HG03342 (cell line): ENCODE measurements at regions not wholly inside any gene's neighbourhood (a gene's known extent, or its start where the extent isn't known, plus 50 kb on each side); places are given as distances from the start of the nearest gene placed in this dataset.

ENCODE experiments used
- ATAC-seq: cut with Tn5 transposase; IDR thresholded peaks from one replicate; pipeline ENCODE4 v1.9.1; 2021; ENCODE audit warnings: mild to moderate bottlenecking, moderate library complexity; ENCODE audit not compliant: unreplicated experiment

DNA sequence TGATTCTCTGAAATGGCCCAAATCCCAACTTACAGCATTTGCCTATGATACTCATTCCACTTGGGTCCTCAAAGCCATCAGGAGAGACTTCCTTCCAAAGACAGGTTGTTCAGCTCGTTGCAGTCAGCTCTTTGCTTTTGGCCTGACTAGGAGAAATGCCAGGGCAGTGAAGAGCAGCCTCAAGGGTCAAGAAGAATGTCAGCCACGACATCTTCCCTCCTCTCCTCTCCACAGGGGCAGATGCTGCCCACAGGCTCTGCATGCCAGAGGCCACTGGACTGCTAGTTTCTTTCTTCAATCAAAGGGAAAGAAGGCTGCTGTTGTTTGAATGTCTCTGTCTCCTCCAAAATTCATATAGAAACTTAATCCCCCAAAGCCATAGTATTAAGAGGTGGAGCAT lies 201.7 kb upstream of the PFN2 start:
- ATAC-seq = no peak

DNA sequence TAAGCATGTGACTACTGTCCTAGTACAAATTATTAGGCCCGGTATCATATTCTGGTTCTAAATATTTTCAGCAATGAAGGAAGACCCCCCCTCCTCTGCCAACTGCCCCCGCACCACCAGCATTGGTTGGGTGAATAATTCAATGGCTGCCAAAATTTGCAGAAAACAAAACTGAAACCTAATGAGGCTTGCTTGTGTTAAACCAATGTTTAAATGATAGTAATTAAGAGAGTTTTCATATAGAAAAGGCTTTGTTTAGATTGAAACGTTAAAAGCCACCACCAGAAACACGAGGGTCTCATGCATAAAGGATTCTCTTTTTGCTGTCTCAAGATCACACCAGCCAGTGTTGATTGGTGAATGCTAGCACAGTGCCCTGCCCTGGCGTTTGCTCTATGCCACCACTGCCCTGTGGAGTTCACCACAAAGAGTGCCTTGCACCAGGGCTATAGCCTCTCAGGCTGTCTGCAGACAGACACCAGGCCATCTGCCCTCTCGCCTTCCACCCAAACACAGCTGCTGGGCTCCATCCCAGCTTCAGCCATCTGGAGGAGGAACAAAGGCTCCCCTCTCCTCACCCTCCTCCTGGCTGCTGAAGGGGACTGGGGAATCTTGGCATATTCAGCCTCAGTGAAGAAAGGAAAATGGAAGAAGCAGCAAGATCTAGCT lies 200.3 kb upstream of the PFN2 start:
- ATAC-seq = no peak

DNA sequence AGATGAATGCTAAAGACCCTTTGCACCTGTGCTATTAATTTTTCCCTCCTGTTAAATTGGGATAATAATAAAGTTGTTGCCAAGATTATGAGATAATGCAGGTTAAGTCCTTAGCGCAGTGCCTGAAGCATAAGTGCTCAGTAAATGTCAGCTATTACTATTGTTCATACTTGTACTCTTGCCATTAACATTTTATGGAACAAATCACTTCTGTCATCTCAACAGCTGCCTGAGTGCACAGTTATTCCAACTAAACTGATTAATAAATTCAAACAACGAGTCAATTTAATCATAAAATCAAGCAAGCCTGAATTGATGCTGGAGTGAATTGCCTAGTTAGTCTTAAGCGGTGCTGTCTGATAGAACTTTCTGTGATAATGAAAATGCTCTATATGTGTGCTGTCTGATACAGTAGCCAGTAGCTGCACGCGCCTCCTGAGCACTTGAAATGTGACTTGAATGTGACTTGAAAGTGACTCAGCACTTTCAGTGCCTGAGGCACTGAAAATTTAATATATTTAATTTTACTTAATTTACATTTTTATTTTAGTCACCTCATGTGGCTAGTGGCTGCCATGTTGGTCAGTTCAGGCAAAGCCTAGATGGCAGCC lies 198.7 kb upstream of the PFN2 start:
- no peak for ATAC-seq

DNA sequence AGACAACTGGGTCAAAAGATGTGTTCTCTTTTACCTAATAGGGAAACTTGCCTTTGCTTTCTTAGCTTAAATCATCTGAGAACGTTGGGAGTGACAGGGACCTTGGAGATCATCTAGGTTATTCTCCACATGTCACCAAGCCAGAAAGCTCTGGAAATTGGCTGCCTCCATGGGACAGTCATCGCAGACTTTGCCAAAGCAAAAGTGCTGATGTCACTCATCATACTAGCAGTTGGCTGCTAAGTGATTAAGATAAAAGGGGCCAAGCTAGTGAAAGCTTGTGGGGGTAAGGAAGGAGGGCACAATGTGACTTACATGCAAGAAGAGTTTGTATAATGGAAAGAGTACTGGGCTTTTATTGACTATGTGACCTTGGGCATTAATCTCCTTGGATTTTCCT lies 198.0 kb upstream of the PFN2 start:
- no peak for ATAC-seq

DNA sequence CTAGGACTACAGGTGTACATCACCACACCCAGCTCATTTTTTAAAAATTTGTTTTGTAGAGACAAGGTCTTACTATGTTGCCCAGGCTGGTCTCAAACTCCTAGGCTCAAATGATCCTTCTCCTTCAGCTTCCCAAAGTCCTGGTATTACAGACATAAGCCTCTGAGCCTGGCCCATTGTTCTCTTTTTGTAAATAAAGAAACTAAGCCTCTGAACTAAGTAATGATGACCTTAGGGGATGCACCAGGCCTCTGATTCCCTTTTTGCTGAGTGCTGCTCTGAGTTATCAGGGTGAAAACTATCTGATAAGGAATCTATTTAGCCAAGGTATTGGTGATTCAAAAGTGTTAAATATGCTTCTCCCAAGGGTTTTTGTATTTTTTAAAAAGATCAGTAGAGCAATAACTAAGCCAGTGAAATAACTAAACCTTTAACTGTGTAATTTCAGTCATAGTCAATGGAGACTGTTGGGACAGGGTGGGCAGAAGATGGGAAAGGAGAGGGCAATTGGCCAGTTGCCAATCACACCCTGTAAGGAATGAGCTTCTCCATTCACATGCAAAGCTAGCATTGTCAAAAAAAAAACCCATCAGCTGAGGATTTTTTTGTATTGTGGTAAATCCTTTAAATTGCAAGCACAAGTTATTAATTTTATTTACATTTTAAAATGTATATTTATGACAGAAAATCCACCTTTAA lies 194.8 kb upstream of the PFN2 start:
- ATAC-seq = no peak

DNA sequence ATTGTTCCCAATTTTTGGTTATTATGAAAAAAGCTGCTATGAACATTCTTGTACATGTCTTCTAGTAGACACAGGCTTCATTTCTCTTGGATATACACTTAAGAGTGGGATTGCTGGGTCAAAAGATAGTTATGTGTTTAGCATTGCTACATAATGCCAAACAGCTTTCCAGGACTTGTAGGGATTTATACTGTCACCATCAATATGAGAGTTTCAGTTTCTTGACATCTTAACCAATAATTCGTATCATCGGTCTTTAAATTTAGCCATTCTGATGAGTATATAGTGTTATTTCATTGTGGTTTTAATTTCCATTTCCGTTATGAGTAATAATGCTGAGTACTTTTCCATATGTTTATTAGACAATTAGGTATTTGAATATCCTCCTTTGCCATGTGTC lies 190.3 kb upstream of the PFN2 start:
- no peak for ATAC-seq

DNA sequence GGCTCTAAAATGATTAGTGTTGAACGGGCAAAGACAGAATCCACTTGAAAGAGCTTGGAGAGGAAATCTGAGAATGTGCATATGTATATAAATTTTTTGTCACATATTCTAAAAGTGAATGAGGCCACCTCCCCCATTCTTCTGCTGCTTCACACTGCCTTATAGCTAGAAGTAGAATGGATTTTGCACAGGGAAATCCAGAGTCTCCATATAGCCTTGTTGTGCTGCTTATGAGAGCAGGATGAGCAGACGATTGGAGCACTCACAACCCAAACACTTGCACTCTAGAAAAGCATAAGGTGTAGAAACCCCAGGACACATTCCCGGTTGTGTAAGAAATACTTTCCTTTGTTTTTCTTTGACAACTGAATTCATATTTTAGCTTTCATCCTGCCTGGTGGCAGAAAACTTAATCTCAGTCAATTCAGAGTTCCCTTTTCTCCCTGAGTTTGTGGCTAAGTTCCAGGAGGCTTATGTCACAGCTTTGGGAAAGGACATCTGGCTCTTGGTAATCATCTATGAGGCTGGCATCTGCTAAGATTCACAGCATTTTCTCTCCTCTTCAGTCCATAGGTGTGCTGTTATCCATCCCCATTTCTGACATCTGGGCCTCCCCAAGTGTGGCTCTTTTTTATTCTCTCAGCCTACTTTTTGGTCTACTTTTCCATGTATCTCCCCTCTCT lies 188.4 kb upstream of the PFN2 start:
- ATAC-seq = no peak

DNA sequence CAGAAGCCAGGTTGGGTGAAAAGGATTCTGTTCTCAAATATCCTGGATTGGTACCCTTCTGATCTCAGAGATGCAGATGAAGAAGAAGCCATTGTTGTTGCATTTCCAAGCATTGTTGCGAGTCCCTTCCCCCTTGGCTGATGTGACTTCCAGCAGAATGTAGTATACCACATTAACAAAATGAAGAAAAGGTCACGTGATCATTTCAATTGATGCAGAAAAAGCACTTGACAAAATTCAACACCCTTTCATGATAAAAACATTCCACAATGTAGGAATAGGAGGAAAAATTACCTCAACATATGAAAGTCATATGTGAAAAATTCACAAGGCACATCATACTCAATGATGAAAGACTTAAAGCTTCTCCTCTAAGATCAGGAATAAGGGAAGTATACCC lies 181.9 kb upstream of the PFN2 start:
- no peak for ATAC-seq

DNA sequence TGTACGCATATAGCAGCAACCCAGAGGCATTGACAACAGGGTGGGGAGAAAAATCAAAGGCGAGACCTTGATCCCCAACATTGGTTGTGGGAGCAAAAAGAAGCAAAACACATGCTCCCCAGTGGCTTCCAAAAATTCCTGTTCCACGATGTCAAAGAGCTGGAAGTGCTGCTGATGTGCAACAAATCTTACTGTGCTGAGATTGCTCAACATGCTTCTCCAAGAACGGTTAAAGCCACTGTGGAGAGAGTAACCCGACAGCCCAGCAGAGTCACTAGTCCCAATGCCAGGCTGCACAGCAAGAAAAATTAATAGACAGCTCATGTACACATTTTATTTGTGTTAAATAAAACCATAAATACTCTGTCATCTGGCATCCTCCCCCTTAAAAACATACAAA lies 179.9 kb upstream of the PFN2 start:
- ATAC-seq = no peak

DNA sequence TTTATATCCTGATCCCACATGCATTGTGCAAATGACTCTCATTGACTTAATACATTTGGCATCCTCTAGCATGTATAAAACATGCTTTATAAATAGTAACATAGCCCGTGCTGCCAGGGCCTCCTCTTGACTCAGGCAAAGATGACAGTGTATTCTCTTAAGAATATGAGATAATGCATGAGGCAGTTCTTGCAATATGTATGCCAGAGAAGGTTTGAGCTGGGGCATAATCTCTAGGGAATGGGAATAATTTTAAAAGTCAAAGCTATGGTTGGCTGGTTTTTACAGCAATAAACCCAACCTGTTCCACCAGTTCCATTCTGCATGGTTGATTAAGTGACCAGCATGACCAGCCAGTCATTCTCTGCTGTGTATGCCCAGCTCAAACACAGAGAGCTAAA lies 179.0 kb upstream of the PFN2 start:
- ATAC-seq = no peak

DNA sequence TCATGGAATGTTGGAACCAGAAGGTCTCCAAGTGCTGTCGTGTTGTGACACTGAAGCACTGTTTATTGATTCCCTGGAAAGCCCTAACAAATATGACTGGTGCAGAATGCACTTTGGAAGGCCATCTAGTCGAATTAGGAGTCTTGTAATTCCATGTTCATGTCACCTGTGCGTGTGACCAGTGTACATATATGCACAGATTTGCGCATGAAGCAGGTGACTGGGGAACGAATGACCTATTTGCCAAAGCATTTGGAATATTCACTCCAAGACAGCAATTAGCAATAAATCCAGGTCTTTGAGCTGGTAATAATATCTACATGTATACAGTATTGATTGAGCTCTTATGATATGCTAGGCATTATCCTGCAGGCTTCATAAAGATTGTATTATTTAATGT lies 177.5 kb upstream of the PFN2 start:
- ATAC-seq = no peak

DNA sequence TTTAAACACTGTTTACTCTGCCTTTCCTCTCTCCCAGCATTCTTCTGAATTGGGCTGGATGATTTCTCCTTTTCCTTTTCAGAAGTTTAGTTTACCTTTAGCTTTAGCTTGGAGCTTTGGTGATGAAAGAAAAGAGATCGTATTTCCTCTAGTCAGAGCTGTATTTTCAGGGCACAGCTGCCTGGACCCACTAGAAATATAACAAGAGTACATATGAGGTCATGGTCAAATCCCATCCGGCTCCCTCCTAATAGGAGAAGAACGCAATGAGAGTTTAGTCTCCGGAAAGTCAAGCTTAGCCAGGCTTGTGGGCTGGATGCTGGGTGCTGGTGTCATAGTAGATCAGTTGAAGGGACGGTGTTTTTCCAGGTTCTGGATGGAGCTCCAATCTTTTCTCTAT lies 177.1 kb upstream of the PFN2 start:
- ATAC-seq = no peak

DNA sequence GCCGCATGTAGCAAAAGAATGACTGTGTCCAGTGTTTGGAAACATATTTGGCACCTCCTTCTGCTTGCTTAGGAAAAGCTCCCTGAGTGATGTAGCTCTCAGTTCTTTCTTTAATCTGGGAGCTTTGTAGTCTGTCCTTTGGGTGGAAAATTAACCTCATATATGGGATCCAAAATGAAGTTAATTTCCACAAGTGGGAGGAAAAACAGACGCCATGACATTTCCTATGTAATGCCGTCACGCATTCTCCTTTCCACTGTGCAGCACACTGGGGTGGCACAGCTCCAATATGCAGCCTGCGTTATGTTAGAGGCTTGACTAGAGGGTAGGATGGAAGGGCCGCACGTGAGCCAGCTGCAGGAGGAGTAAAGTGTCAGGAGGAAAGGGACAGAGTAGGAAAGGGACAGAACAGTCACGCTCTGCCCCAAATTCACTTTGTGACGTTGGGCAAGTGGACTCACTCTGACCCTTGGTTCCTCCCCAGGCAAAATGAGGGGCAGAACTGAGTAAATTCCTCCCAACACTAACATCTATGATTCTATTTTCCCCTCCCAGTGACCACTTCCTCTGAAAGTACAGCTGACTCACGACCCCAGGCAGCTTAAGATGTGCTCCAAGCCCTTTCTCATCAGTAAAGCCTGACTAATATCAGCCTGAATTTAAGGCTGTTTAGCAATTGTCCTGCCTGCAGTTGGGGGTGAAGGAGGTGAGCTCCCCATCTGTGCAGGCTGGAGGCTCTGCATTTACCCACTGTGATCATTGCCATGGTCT lies 176.5 kb upstream of the PFN2 start:
- ATAC-seq = peak; percentile 75

DNA sequence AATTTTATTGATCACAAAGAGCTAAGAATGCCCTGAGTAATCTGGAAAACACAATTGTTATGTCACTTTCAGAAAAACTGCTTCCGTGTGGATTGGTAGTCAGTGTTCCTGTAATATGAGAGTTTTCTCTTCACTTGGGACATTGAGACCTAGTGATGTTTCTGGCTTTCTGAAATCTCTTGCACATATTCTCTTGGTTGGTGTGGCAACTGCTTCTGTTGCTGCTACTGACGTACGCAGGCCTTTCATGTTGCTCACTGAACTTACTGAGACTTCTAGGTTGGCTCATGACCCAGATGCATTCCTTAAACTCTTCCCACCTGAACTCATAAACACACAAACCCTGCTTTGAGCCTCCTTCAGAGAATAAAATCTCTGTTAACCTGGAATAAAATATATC lies 175.0 kb upstream of the PFN2 start:
- no peak for ATAC-seq

DNA sequence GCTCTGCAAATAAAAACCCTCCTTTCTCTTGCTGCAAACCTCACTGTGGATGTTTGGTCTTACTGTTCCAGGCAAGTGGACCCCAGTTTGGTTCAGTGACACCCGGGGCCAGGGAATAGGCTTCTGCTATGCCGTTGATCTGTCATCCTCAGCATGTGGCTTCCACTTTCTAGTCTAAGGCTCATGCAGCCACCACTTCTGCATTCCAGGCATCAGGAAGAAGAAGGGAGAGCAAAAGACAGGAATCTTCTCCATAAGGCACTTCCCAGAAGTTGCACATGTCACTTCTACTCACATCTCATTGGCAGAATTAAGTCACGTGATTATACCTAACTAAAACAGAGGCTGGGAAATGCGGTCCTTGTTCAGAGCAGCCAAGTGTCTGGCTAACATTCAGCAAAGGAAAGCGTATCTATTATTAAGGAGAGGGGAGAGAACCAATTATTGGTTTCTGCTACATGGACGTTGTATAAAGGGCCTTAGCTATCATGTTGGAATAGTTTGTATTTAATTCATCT lies 173.6 kb upstream of the PFN2 start:
- ATAC-seq = no peak

DNA sequence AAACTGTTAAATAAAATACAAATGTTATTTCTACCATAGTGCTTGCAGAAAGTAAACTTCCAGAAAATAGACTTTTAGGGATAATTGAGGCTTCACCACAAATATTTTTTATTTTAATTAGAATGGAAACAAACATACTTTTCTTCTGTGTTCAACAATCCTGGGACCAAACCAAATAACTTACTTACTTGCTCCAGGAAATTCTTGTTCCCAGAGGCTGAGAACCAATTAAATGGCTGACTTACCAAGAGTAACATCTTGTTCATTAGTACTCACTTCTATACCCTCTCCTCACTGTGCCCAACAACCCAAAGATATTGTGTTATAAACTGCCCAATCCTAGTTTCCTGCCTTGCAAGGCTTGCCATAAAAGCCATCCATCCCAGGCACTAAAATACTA lies 172.2 kb upstream of the PFN2 start:
- no peak for ATAC-seq

DNA sequence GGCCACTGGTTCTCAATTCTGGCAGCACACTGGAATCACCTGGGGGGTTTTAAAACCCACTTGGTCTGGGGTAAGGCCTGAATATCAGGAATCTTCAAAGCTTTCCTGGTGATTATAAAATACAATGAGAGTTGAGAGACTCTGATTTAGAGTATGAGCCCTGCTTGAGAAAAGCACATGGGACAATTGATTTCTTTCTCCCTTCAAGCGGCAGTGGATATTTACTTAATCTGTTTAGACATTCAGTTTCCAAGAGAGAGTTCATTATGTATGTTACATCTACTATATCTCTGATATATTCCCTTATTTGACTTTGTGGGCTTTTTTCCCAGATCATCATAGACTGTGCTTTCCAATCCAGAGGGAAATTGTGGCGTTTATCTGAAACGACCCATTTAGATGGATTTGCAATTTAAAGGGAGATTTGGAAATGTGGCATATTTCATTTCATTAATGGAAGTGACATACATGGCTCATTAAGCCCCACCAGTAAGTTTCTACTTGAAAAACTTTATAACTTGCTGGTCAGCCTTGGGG lies 171.2 kb upstream of the PFN2 start:
- no peak for ATAC-seq

DNA sequence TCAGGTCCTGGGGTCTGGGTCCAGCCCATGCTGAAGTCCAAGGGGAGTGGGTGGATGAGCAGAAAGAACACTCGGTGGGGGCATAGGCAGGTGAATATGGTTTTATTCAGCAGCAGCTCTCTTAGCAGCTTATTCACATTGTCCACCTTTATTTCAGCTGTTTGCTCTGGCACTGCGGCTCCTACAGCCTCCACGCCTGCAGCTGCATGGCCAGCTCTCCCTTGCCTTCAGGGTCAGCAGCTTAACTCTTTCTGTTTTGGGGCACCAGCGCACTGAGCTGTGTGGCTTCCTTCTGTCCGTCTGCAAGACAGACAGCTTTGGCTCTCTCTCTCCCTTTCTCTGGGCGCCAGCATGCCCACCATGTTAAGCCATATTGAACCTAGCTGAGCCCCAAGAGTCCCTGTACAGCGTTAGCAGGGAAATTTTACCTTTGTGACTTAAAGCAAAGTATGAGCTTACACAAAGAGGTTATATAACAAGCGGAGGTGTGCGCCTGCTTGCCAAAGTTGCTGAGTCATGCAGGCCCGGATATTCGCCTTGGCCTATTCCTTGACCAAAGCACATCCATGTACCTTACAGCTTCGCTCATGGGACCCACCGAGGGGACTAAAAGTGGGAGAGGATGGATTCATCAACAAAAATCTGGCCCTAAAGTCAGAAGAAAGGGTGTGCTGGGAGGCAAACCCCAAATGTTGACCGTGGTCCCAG lies 170.1 kb upstream of the PFN2 start:
- no peak for ATAC-seq

DNA sequence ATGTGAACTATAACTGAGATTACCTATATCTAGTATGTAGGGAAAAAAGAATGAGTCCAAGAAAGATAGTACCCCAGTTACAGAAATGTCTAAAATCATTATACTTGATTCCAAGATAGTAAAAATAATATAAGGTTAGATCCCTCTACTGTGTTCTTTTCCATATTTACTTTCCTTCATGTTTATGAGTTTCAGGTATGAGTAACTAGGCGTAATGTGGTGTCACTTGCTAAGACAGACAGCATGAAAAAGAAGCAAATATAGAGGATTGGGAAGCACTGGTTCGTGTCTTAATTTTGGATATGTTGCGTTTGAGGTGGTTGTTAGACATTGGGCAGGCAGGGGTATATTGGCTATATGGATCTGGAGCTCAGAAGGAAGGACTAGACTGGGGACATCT lies 168.1 kb upstream of the PFN2 start:
- no peak for ATAC-seq

DNA sequence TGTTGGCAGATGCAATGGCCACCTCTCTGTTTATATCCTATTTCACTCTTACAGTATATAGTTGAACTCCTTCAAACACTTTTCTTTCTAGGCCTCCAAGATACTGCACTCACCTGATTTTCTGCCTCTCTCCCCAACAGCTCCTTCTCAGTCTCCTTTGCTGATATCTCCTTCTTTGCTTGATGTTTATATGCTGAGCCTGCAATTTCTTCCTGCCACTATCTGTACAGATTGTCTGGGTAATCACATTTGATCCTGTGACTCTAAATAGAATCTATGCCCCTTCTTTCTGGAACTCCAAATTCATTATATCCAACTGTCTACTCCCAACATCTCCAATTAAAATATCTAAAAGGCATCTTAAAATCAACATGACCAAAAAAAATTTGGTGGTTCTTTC lies 165.5 kb upstream of the PFN2 start:
- no peak for ATAC-seq
